ENCODE measurements at regions not wholly inside any gene's neighbourhood (a gene's known extent, or its start where the extent isn't known, plus 50 kb on each side); places are given as distances from the start of the nearest gene placed in this dataset.

DNA sequence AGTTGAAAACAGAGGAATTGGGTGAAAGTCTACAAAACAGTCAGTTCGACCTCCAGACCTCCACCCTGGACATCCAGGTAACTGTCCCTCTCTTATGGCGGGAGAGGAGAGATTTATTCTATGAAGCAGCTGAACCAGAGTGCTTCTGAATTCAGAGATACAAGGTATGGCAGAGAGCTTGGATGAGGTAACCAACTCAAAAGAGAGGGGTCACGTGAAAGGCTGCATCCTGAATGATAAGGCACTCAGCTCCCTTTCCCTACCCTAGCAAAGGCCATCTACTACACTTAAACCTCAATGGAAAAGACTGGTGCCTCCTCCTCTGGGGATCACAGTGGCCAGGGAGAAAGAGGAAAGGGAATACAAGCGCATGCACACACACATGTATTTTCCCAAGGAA, 88.4 kb upstream of the KCNA3 start:
- DNase-seq = no peak

DNA sequence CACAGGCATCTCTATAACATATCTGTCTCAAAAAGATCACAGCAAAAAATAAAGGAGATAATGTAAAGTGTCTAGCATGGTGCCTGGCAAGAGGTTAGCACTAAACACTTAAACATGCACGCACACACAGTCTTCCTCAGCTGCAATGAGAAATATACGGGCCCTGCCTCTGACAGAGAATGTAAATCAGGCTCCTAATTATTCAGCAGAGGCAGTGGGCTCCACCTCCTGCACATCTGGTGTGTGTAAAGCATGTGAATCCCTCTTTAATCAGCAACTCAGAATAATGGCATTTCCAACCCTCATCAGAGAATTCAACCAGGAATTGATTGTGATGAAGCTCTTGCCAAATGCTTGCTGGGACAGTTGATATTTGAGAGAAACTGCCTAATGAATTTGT, 85.6 kb upstream of the KCNA3 start:
- DNase-seq = no peak

DNA sequence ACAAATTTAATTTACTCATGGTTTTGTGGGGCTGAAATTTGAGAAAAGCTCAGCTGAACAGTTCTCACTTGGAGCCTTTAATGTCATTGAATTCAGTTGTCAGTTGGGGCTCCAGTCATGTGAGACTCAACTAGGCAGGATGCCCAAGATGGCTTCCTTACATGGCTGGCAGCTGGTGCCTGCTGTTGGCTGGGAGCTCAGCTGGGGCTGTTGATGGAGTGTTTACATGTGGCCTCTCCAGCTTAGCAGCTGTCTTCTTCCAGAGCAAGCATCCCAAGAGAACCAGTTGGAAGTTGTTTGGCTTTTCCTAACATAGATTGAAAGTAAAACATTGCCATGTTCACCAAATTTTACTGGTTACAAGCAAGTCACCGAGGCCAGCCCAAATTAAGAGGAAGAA, 81.8 kb upstream of the KCNA3 start:
- no peak for DNase-seq

DNA sequence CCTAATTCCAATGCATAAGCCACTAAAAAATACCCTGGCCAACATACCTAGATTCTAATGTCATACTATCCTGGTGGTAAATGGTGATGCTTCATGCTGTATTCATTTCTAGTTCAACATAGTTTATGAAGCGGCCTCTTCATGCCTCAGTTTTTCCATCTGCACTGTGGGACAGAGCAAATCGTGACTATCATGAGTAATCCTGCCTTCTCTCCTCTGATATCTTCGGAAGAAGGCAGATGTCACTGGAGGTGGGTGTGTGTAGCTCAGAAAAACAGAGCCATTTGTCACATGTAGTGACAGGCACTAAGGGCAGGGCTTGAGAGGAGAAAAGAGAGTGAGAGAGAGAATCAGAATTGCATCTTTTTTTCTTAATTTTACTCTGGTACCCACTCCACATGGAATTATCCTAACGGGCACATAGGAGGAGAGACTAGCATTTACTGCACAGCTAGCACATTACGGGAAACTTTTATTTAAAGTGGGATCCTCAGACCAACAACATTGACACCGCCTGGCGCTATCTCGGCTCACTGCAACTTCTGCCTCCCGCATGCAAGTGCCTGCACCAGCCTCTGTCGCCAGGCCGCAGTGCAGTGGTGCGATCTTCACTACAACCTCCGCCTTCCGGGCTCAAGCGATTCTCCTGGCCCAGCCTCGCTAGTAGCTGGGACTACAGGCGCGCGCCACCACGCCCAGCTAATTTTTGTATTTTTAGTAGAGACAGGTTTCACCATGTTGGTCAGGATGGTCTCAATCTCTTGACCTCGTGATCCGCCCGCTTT, 78.4 kb upstream of the KCNA3 start:
- DNase-seq = no peak

GRCh38 chr1:110750562-110750961, 75.8 kb upstream of the KCNA3 start:
- no peak for DNase-seq

- no peak for DNase-seq
Measured at GRCh38 chr1:110749960-110750359, 75.2 kb upstream of the KCNA3 start.

DNA sequence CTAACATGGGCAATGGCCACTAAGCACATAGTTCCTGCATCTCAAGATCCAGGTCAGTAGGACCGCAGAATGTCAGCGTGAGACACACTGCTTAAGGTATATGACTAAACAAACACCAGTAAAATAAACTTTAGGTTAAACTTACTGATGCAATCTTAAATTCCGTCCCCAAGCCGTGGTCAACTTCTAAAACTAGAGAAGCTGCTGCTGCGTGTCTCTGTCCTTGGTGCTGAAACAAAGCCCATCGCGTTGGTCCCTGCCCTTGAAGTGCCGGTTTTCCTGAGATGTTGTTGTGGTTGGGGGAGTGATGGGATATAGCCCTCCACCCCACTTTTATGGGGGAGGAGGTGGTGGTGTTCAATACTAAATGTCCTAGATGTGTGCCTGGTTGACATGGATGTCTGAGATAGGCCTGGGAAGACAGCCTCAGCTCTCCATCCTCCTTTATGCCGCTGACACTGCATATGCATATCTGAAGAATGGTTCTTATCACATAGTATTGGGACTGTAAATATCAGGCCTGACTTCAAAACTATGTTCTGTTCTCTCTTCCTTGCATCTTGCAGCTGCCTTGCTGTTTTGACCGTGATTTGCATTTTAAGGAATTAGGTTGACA, 72.0 kb upstream of the KCNA3 start:
- DNase-seq = peak; percentile 52

DNA sequence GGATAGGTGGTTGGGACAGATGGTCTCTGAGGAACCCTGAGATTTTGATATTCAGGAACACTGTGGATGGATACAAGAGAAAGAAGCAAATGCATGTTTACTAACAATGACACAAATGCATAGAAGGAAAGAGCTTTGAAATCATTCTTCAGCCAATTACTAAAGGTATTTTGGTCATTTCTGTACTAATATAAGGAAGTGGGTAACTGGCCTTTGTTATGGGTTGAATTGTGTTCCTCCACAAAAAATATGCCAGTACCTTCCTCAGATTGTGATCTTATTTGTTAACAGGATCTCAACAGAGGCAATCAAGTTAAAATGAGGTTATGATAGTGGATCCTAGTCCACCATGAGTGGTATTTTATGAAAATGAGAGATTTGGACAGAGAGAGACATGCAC, 68.7 kb upstream of the KCNA3 start:
- no peak for DNase-seq

DNA sequence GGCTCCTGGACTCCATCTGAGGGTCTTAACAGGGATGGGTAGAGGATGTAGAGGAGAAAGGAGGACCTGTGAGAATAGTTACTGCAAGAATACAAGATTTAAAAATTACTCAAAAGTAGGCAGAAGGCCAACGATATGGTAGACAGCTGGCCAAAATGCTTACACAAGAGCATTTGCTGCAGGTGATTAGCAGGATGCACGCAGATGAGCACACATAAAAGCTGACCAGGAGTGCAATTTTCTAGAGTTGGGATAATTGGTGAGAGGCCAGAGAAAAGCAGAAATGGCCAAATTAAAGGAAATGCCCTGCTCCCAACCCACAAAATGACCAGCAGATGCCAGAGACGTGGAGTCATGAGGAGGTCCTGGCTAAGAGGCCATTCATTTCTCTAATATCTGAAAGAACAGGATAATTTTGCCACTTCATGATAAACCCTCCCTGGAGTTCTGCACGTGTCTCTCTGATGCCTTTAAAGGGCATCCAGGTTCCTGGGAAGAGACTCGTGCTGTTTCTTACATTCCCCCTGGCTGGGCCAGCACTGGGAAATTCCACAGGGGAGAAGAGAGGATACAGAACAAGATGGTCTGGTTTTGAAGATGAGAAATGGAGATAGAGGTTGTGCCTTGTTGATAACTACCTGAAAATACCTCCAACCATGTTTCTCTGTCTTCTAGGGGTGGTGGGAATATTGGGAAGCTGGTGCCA, 62.3 kb upstream of the KCNA3 start:
- DNase-seq = no peak

DNA sequence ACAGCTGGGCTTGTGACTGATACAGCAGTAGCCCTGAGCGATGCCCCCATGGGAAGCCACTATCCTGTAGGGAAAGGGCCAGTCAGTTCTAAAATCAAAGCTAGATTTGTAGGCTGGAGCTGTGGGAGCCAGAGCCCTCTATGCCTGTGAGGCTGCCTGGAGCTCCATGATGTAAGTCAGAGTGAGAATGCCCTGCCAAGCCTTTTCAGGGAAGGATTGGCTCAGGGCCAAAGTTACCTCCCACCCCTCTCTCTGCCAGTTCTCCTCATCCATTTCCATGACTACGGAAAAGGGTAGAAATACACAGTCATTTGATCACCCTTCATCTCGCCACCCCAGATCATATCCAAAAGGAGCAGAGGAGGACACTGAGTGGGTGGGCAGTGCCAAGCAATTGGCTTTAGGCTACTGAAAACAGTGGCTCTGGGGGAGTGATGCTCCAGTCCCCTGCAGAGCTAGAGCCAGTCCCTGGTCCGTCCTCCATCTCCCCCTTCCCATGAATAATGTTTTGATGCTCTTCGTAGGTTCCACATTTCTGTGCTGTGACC, 59.5 kb upstream of the KCNA3 start:
- DNase-seq = no peak

GRCh38 chr1:110731529-110731928, 56.8 kb upstream of the KCNA3 start:
- DNase-seq = no peak

DNA sequence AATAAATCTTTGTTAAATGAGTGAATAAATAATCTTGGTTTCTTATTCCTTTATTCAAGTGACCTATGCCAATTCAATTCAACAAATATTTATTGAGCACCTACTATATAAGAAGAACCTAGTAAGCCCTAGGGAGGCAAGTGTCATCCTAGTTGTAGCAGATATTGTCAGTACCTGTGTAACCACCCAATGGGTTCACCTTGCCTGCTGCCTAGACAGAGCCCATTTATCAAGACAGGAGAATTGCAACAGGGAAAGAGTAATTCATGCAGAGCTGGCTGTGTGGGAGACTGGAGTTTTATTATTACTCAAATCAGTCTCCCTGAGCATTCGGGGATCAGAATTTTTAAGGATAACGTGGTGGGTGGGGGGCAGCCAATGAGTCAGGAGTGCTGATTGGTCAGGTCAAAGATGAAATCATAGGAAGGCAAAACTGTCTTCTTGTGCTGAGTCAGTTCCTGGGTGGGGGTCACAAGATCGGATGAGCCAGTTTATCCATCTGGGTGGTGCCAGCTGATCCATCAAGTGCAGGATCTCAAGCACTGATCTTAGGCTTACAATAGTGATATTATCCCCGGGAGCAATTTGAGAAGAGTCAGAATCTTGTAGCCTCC, 53.8 kb upstream of the KCNA3 start:
- no peak for DNase-seq

DNA sequence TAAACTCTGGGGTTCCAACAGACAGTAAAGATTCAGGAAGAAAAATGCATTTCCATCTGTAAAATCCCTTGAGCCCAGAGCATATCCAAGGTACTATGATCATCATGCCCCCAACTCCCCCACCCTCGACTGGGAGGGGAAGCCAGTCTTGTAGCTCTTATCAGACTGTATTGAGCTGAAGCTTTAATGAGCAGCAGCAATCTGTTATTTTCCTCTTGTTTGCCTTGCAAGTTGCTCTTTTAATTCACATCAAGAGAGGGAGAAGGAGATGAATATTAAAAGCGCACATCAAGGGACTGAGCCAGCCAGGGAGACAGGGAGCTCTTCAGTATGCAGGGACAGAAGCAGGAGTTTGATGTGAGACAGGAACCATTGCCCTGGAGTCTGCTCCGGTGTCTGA, 52.5 kb upstream of the KCNA3 start:
- no peak for DNase-seq

DNA sequence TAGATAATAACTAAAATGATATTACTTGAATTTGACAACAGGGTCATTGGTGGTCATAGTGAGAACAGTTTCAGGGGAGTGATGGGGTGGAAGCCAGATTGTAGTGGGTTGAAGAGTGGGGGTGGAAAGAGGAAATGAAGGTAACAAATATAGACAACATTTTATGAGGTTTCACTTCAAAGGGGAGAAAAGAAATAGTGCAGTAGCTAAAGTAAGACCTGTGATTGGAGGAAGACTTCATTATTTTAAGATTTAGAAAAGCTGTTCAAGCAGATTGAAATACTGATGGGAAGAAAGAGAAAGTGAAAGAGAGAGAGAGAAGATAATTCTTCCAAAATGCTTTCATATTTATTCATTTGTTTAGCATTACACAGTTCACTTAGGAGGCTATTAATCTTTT, 52.0 kb upstream of the KCNA3 start:
- peak; percentile 3 for DNase-seq
